H1 (cell line): ENCODE measurements at regions not wholly inside any gene's neighbourhood (a gene's known extent, or its start where the extent isn't known, plus 50 kb on each side); places are given as distances from the start of the nearest gene placed in this dataset.

Experiments
- CTCF ChIA-PET: fragments of 300-600 bp; sonication (Branson Sonifier 250); formaldehyde crosslinking; loops from one replicate; lab custom pipeline; 2021; ENCODE audit not compliant: partially characterized antibody; lab: Charles Lee
- POLR2A ChIA-PET: fragments of 300-600 bp; sonication (Branson Sonifier 250); formaldehyde crosslinking; loops from one replicate; lab custom pipeline; 2021; ENCODE audit warnings: inconsistent platforms; ENCODE audit not compliant: partially characterized antibody; lab: Charles Lee
- DNase-seq, 2 experiments: peaks; one replicate each; pipeline versions ENCODE4 v3.0.0 to v3.0.0-alpha.2; 2010 to 2022; ENCODE audit warnings: low spot score in 2 of 2, low read depth in 1 of 2, mixed read lengths in 1 of 2
- FAIRE-seq: peaks from 2 replicates; lab custom pipeline; 2011; peaks lifted over from hg19 to GRCh38; lab: Jason Lieb, UNC
- H2AFZ ChIP-seq: 2 replicates; pipeline ENCODE4 v1.8.1; 2012; ENCODE audit warnings: low read length, inconsistent platforms
- H2AK5ac ChIP-seq: 2 replicates; pipeline ENCODE4 v1.6.1; 2013; ENCODE audit warnings: low read depth, low read length
- H2BK120ac ChIP-seq: replicated peaks from 2 replicates; pipeline ENCODE3; 2013; ENCODE audit warnings: low read depth, low read length, inconsistent platforms
- H2BK12ac ChIP-seq: 2 replicates; pipeline ENCODE4 v1.6.1; 2013; ENCODE audit warnings: low read depth, low read length
- H2BK15ac ChIP-seq: 2 replicates; pipeline ENCODE4 v1.6.1; 2013; ENCODE audit warnings: low read length
- H2BK20ac ChIP-seq: 2 replicates; pipeline ENCODE4 v1.6.1; 2013; ENCODE audit warnings: low read length
- H2BK5ac ChIP-seq: 2 replicates; pipeline ENCODE4 v1.6.1; 2013; ENCODE audit warnings: low read depth, low read length
- H3K14ac ChIP-seq: 2 replicates; pipeline ENCODE4 v1.6.1; 2013; ENCODE audit warnings: inconsistent platforms; ENCODE audit not compliant: insufficient read length
- H3K18ac ChIP-seq: 2 replicates; pipeline ENCODE4 v1.6.1; 2013; ENCODE audit warnings: low read length; ENCODE audit errors: extremely low read depth
- H3K23ac ChIP-seq: 2 replicates; pipeline ENCODE4 v1.6.1; 2013; ENCODE audit warnings: inconsistent platforms; ENCODE audit not compliant: insufficient read length
- H3K23me2 ChIP-seq: 2 replicates; pipeline ENCODE4 v1.6.1; 2013; ENCODE audit warnings: low read depth, low read length
- H3K27ac ChIP-seq: 2 replicates; pipeline ENCODE4 v1.6.1; 2011; ENCODE audit warnings: low read depth, low read length, inconsistent platforms
- H3K27me3 ChIP-seq, 4 experiments: replicated peaks in 1 of 4; 1 replicate in 1 of 4; 2 replicates in 3 of 4; pipeline versions ENCODE4 v1.6.1 to v1.8.1; 2011 to 2013; ENCODE audit warnings: low read length in 3 of 4, mild to moderate bottlenecking in 3 of 4, inconsistent platforms in 2 of 4, mixed read lengths in 2 of 4, moderate library complexity in 1 of 4; ENCODE audit not compliant: control insufficient read depth in 3 of 4, insufficient read depth in 3 of 4; ENCODE audit errors: extremely low read depth in 1 of 4
- H3K36me3 ChIP-seq, 4 experiments: 2 replicates each; pipeline versions ENCODE4 v1.6.1 to v1.8.1; 2011 to 2013; ENCODE audit warnings: mild to moderate bottlenecking in 4 of 4, low read length in 3 of 4, moderate library complexity in 2 of 4, control low read depth in 1 of 4, inconsistent platforms in 1 of 4; ENCODE audit not compliant: insufficient read depth in 4 of 4, control insufficient read depth in 2 of 4
- H3K4ac ChIP-seq: replicated peaks from 2 replicates; pipeline ENCODE3; 2013; ENCODE audit warnings: low read length, low read depth, mixed read lengths, inconsistent platforms; ENCODE audit not compliant: insufficient read length
- H3K4me1 ChIP-seq, 4 experiments: replicated peaks in 1 of 4; 1 replicate in 1 of 4; 2 replicates in 3 of 4; pipeline versions ENCODE4 v1.6.1 to v1.8.1; 2011 to 2013; ENCODE audit warnings: low read length in 3 of 4, inconsistent platforms in 2 of 4, mixed read lengths in 1 of 4; ENCODE audit not compliant: insufficient read depth in 4 of 4, control insufficient read depth in 3 of 4
- H3K4me2 ChIP-seq, 2 experiments: 2 replicates each; pipeline versions ENCODE4 v1.6.1 to v1.8.1; 2011 to 2013; ENCODE audit warnings: low read depth in 2 of 2, low read length in 2 of 2, control low read depth in 1 of 2, inconsistent platforms in 1 of 2, mild to moderate bottlenecking in 1 of 2; ENCODE audit not compliant: insufficient read depth in 1 of 2
- H3K4me3 ChIP-seq, 4 experiments: fragments of 200-600, 300-600 bp in 1 of 4; sonication (generic), shearing (Covaris generic), sonication (Bioruptor Twin) in 1 of 4; 2 replicates each; pipeline versions ENCODE4 v1.5.1 to v1.8.1; 2011 to 2016; ENCODE audit warnings: low read length in 4 of 4, low read depth in 3 of 4, control low read depth in 2 of 4, inconsistent platforms in 2 of 4, mild to moderate bottlenecking in 2 of 4, mixed read lengths in 1 of 4, moderate library complexity in 1 of 4; ENCODE audit not compliant: insufficient read depth in 2 of 4; ENCODE audit errors: extremely low read depth in 1 of 4
- H3K56ac ChIP-seq: replicated peaks from 2 replicates; pipeline ENCODE3; 2013; ENCODE audit warnings: low read depth, mild to moderate bottlenecking, mixed read lengths, low read length, inconsistent platforms; ENCODE audit not compliant: insufficient read length
- H3K79me1 ChIP-seq: 2 replicates; pipeline ENCODE4 v1.6.1; 2013; ENCODE audit warnings: low read depth, low read length, control low read depth
- H3K79me2 ChIP-seq, 2 experiments: 2 replicates each; pipeline versions ENCODE4 v1.6.1 to v1.8.1; 2012 to 2013; ENCODE audit warnings: low read length in 2 of 2, mild to moderate bottlenecking in 2 of 2, inconsistent platforms in 1 of 2; ENCODE audit not compliant: insufficient read depth in 2 of 2, control insufficient read depth in 1 of 2
- H3K9ac ChIP-seq, 4 experiments: replicated peaks in 1 of 4; 1 replicate in 1 of 4; 2 replicates in 3 of 4; pipeline versions ENCODE4 v1.6.1 to v1.8.1; 2011 to 2013; ENCODE audit warnings: low read depth in 3 of 4, low read length in 3 of 4, control low read depth in 2 of 4, mild to moderate bottlenecking in 2 of 4, moderate library complexity in 2 of 4, inconsistent platforms in 1 of 4; ENCODE audit errors: extremely low read depth in 1 of 4
- H3K9me3 ChIP-seq, 2 experiments: 2 replicates each; pipeline versions ENCODE4 v1.6.1 to v1.8.1; 2012 to 2013; ENCODE audit warnings: mild to moderate bottlenecking in 2 of 2, moderate library complexity in 2 of 2, control low read depth in 1 of 2, inconsistent platforms in 1 of 2, low read depth in 1 of 2, low read length in 1 of 2, mixed read lengths in 1 of 2; ENCODE audit not compliant: insufficient read depth in 2 of 2
- H4K20me1 ChIP-seq, 2 experiments: replicated peaks in 1 of 2; 2 replicates each; pipeline versions ENCODE3 to v1.8.1; 2011 to 2013; ENCODE audit warnings: inconsistent platforms in 2 of 2, low read length in 2 of 2, mild to moderate bottlenecking in 1 of 2; ENCODE audit not compliant: insufficient read depth in 2 of 2, control insufficient read depth in 1 of 2
- H4K5ac ChIP-seq: 2 replicates; pipeline ENCODE4 v1.6.1; 2013; ENCODE audit warnings: low read length, low read depth, mixed read lengths, inconsistent platforms; ENCODE audit not compliant: insufficient read length
- H4K8ac ChIP-seq: 2 replicates; pipeline ENCODE4 v1.8.0; 2013; ENCODE audit warnings: mild to moderate bottlenecking, moderate library complexity, low read length, inconsistent platforms; ENCODE audit not compliant: insufficient read depth; ENCODE audit errors: extremely low read depth
- H4K91ac ChIP-seq: replicated peaks from 2 replicates; pipeline ENCODE3; 2013; ENCODE audit warnings: low read length, mixed read lengths, inconsistent platforms; ENCODE audit not compliant: insufficient read length
- ASH2L ChIP-seq: fragments of 200-600, 300-600 bp; sonication (generic); IDR thresholded peaks from one replicate; pipeline ENCODE4 v1.7.1; 2017; ENCODE audit warnings: low read length
- JUND ChIP-seq: IDR thresholded peaks from 2 replicates; pipeline ENCODE4 v1.6.1; 2011; ENCODE audit warnings: mild to moderate bottlenecking, improper control_type of control experiment, low read length
- KDM4A ChIP-seq: IDR thresholded peaks from one replicate; pipeline ENCODE4 v1.7.1; 2012; ENCODE audit warnings: low read depth, mild to moderate bottlenecking, moderate library complexity, low read length, inconsistent platforms; ENCODE audit not compliant: severe bottlenecking
- KDM5A ChIP-seq: fragments of 200-600 bp; IDR thresholded peaks from 2 replicates; pipeline ENCODE4 v1.7.1; 2012; ENCODE audit warnings: mild to moderate bottlenecking, low read length, inconsistent platforms, mixed read lengths
- POLR2AphosphoS5 ChIP-seq: IDR thresholded peaks from 2 replicates; pipeline ENCODE4 v1.6.1; 2011; ENCODE audit warnings: low read depth, low read length
- POU5F1 ChIP-seq: IDR thresholded peaks from 2 replicates; pipeline ENCODE4 v1.6.1; 2011; ENCODE audit warnings: low read depth, mild to moderate bottlenecking, low read length, moderate library complexity
- RAD21 ChIP-seq, 2 experiments: IDR thresholded peaks in 1 of 2; conservative IDR thresholded peaks in 1 of 2; 2 replicates each; pipeline ENCODE4 v1.6.1; 2011; ENCODE audit warnings: low read depth in 2 of 2, low read length in 2 of 2, improper control_type of control experiment in 1 of 2, inconsistent platforms in 1 of 2, mild to moderate bottlenecking in 1 of 2, moderate library complexity in 1 of 2
- SIN3A ChIP-seq, 2 experiments: IDR thresholded peaks in 1 of 2; conservative IDR thresholded peaks in 1 of 2; 2 replicates each; pipeline ENCODE4 v1.6.1; 2011 to 2012; ENCODE audit warnings: low read length in 2 of 2, improper control_type of control experiment in 1 of 2, low read depth in 1 of 2, mild to moderate bottlenecking in 1 of 2
- SP2 ChIP-seq: IDR thresholded peaks from 2 replicates; pipeline ENCODE4 v1.6.1; 2012; ENCODE audit warnings: mild to moderate bottlenecking, low read length, inconsistent platforms
- SUZ12 ChIP-seq: fragments of 200-600 bp; sonication (generic); IDR thresholded peaks from 2 replicates; pipeline ENCODE4 v1.6.1; 2012; ENCODE audit warnings: mild to moderate bottlenecking, inconsistent platforms, low read length, moderate library complexity, mixed read lengths
- TEAD4 ChIP-seq: IDR thresholded peaks from 2 replicates; pipeline ENCODE4 v1.6.1; 2012; ENCODE audit warnings: low read depth, low read length, inconsistent platforms, mixed read lengths
- WGBS, 2 experiments: shearing (Covaris generic) in 1 of 2; methylation state at CpG; one replicate each; pipeline versions ENCODE4 v1.1.6 to v1.1.7; 2013 to 2015; ENCODE audit warnings: low lambda C conversion rate in 2 of 2, mixed read lengths in 2 of 2, inconsistent platforms in 1 of 2, low coverage in 1 of 2, missing lambda C conversion rate in 1 of 2; ENCODE audit not compliant: insufficient replicate concordance in 2 of 2, insufficient coverage in 1 of 2, insufficient read length in 1 of 2; ENCODE audit errors: extremely low coverage in 1 of 2, missing lambda C conversion rate in 1 of 2; 5-methylcytosine and 5-hydroxymethylcytosine counted together
- TF ChIP-seq, protein P1 (sequence below), 3 experiments: IDR thresholded peaks; 1 replicate in 2 of 3; 2 replicates in 1 of 3; pipeline versions ENCODE4 v1.5.1 to v1.6.1; 2011; ENCODE audit warnings: low read length in 3 of 3, mild to moderate bottlenecking in 3 of 3, inconsistent platforms in 2 of 3, low read depth in 1 of 3, moderate library complexity in 1 of 3; ENCODE audit not compliant: insufficient read depth in 1 of 3; ENCODE audit errors: control extremely low read depth in 1 of 3

DNA sequence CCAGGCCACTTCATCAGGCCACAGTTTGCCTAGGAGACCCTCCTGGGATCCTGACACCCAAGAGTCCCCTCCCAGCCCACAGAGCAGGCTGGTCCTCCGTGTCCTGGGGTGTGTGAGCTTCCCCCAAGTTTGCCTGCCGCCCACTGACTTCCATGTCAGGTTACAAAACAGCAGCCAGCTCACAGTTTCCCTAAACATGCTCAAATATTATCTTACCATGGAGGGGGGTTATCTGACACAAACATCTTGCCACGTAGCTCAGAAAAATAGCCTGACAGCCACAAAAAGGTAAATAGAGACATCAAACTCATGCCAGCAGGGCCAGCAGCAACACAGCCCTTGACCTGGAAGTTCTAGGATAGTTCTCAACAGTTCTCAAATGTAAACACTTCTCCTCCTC, 346.5 kb downstream of the TNS1 start:
- Histone ChIP-seq H3K4ac (no peak overlapping the region), H3K36me3 (no peaks in the 10 kb centered on the region), H3K23me2 (no peaks in the 10 kb centered on the region), H4K91ac (no peak overlapping the region), H4K20me1 (no peaks in the 10 kb centered on the region), H4K8ac (no peak overlapping the region), H4K5ac (no peak overlapping the region), H3K18ac (no peak overlapping the region), H3K79me1 (no peaks in the 10 kb centered on the region), H2AK5ac (no peak overlapping the region), H3K27ac (no peak overlapping the region), H2BK120ac (no peak overlapping the region), H2BK20ac (no peak overlapping the region), H3K4me3 (no peak overlapping the region), H3K79me2 (no peaks in the 10 kb centered on the region), H3K4me2 (no peak overlapping the region), H3K9me3 (no peaks in the 10 kb centered on the region), H2BK12ac (no peak overlapping the region), H3K27me3 (peaks cover 0 to 2% (median 0%) of the 10 kb centered on the region in 4 experiments; a peak in 1 of 7 replicates), H3K23ac (no peak overlapping the region), H3K56ac (no peak overlapping the region), H3K4me1 (no peaks in the 10 kb centered on the region), H3K14ac (no peak overlapping the region), H2AFZ (no peak overlapping the region), H3K9ac (no peak overlapping the region), H2BK5ac (no peak overlapping the region), H2BK15ac (no peak overlapping the region)
- FAIRE-seq (no peak), DNase-seq (no peak)
- ChIA-PET CTCF (interaction anchor here (0.6 to 1.2 kb wide), 3 partner anchors 50 to 925 kb away, joined by 3 read pairs; no protein-coding TSS in a partner anchor), POLR2A (interaction anchor here (1.7 kb wide), 1 partner anchor 12 kb away, joined by 3 read pairs; no protein-coding TSS in a partner anchor)
- WGBS, 2 experiments = 87% methylated on average over 3 of the region's 3 CpGs; no CpG with 5 or more reads in 1 of the 2 experiments
- TF ChIP-seq TEAD4 = no peak
- no peak for TF ChIP-seq POLR2AphosphoS5
- no peak for TF ChIP-seq RAD21 (IDR thresholded peaks at IDR 0.05 in 1 of 2, conservative IDR thresholded peaks at IDR 0.05 in 1 of 2; ENCODE audit: low read depth in 2 of 2, low read length in 2 of 2)
- TF ChIP-seq, protein P1, sequence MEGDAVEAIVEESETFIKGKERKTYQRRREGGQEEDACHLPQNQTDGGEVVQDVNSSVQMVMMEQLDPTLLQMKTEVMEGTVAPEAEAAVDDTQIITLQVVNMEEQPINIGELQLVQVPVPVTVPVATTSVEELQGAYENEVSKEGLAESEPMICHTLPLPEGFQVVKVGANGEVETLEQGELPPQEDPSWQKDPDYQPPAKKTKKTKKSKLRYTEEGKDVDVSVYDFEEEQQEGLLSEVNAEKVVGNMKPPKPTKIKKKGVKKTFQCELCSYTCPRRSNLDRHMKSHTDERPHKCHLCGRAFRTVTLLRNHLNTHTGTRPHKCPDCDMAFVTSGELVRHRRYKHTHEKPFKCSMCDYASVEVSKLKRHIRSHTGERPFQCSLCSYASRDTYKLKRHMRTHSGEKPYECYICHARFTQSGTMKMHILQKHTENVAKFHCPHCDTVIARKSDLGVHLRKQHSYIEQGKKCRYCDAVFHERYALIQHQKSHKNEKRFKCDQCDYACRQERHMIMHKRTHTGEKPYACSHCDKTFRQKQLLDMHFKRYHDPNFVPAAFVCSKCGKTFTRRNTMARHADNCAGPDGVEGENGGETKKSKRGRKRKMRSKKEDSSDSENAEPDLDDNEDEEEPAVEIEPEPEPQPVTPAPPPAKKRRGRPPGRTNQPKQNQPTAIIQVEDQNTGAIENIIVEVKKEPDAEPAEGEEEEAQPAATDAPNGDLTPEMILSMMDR (IDR thresholded peaks at IDR 0.05; ENCODE audit: control extremely low read depth in 1 of 3, insufficient read depth in 1 of 3, low read depth in 1 of 3, low read length in 3 of 3) = no peak
- TF ChIP-seq KDM5A = no peak
- no peak for TF ChIP-seq SIN3A (conservative IDR thresholded peaks at IDR 0.05 in 1 of 2, IDR thresholded peaks at IDR 0.05 in 1 of 2; ENCODE audit: low read depth in 1 of 2, low read length in 2 of 2)
- TF ChIP-seq SP2 = no peak
- no peak for TF ChIP-seq POU5F1
- TF ChIP-seq ASH2L = no peak
- no peak for TF ChIP-seq KDM4A
- no peak for TF ChIP-seq JUND
- no peak for TF ChIP-seq SUZ12
